Endothelial cell of umbilical vein (primary cell): ENCODE measurements at regions not wholly inside any gene's neighbourhood (a gene's known extent, or its start where the extent isn't known, plus 50 kb on each side); places are given as distances from the start of the nearest gene placed in this dataset.

Experiments
- BruUV-seq: library from RNA; stranded (reverse); fragments of 400-500 nt; replicated peaks from 2 replicates; lab custom pipeline; 2021; lab: Mats Ljungman, UMichigan
- CTCF ChIA-PET: fragments of 300-600, 350-600 bp; sonication (Branson Sonifier 250); formaldehyde crosslinking; loops from one replicate; lab custom pipeline; 2021; ENCODE audit warnings: antibody characterized with exemption, inconsistent platforms; lab: Charles Lee
- POLR2A ChIA-PET: fragments of 300-600, 350-600 bp; sonication (Branson Sonifier 250); formaldehyde crosslinking; loops from one replicate; lab custom pipeline; 2021; ENCODE audit warnings: antibody characterized with exemption, inconsistent platforms; lab: Charles Lee
- DNase-seq: peaks from one replicate; pipeline ENCODE4 v3.0.0-alpha.2; 2011; ENCODE audit warnings: low read depth, low spot score
- FAIRE-seq: peaks from 2 replicates; lab custom pipeline; 2011; peaks lifted over from hg19 to GRCh38; lab: Jason Lieb, UNC
- H2AFZ ChIP-seq: 2 replicates; pipeline ENCODE4 v1.6.0; 2012; ENCODE audit warnings: low read depth, low read length, control low read depth, inconsistent platforms
- H3K27ac ChIP-seq: 2 replicates; pipeline ENCODE4 v1.5.1; 2011; ENCODE audit warnings: low read depth, mild to moderate bottlenecking, control low read depth, low read length, moderate library complexity; ENCODE audit not compliant: insufficient read depth
- H3K27me3 ChIP-seq, 2 experiments: 2 replicates each; pipeline versions ENCODE4 v1.6.0 to v1.6.1; 2011; ENCODE audit warnings: low read length in 2 of 2, mixed read lengths in 1 of 2; ENCODE audit not compliant: control insufficient read depth in 2 of 2, insufficient read depth in 2 of 2
- H3K36me3 ChIP-seq, 2 experiments: 2 replicates in 1 of 2; 3 replicates in 1 of 2; pipeline ENCODE4 v1.5.1; 2011; ENCODE audit warnings: low read length in 2 of 2, mild to moderate bottlenecking in 1 of 2, moderate library complexity in 1 of 2; ENCODE audit not compliant: control insufficient read depth in 2 of 2, insufficient read depth in 2 of 2; ENCODE audit errors: extremely low read depth in 1 of 2
- H3K4me1 ChIP-seq: 3 replicates; pipeline ENCODE4 v1.5.1; 2011; ENCODE audit warnings: mild to moderate bottlenecking, low read length; ENCODE audit not compliant: control insufficient read depth, insufficient read depth; ENCODE audit errors: extremely low read depth
- H3K4me2 ChIP-seq: 2 replicates; pipeline ENCODE4 v1.6.1; 2011; ENCODE audit warnings: low read length, control low read depth, mixed read lengths; ENCODE audit not compliant: insufficient read depth
- H3K4me3 ChIP-seq, 3 experiments: fragments of 200-600 bp in 1 of 3; sonication (generic), shearing (Covaris generic) in 1 of 3; replicated peaks in 1 of 3; 2 replicates each; pipeline ENCODE4 v1.5.1; 2011 to 2016; ENCODE audit warnings: control low read depth in 3 of 3, low read length in 3 of 3, mild to moderate bottlenecking in 2 of 3, inconsistent platforms in 1 of 3, low read depth in 1 of 3, moderate library complexity in 1 of 3; ENCODE audit not compliant: insufficient read depth in 1 of 3
- H3K79me2 ChIP-seq: 2 replicates; pipeline ENCODE4 v1.6.0; 2012; ENCODE audit warnings: low read length, inconsistent platforms; ENCODE audit not compliant: control insufficient read depth, insufficient read depth
- H3K9ac ChIP-seq: replicated peaks from 2 replicates; pipeline ENCODE3; 2011; ENCODE audit warnings: low read length, control low read depth; ENCODE audit not compliant: insufficient read depth; ENCODE audit errors: extremely low read depth
- H3K9me1 ChIP-seq: replicated peaks from 3 replicates; pipeline ENCODE4 v1.6.0; 2011; ENCODE audit warnings: mild to moderate bottlenecking, low read length; ENCODE audit not compliant: control insufficient read depth, insufficient read depth; ENCODE audit errors: extremely low read depth
- H3K9me3 ChIP-seq: replicated peaks from 2 replicates; pipeline ENCODE4 v1.5.1; 2012; ENCODE audit warnings: low read length, inconsistent platforms; ENCODE audit not compliant: control insufficient read depth, insufficient read depth
- H4K20me1 ChIP-seq: replicated peaks from 2 replicates; pipeline ENCODE3; 2011; ENCODE audit warnings: mild to moderate bottlenecking, low read length; ENCODE audit not compliant: control insufficient read depth, insufficient read depth; ENCODE audit errors: extremely low read depth
- CTCF ChIP-seq, 2 donors: IDR thresholded peaks; 1 replicate in 1 of 2; 2 replicates in 1 of 2; pipeline ENCODE4 v1.5.1; 2011; ENCODE audit warnings: low read length in 2 of 2, mild to moderate bottlenecking in 2 of 2, moderate library complexity in 2 of 2, control low read depth in 1 of 2, inconsistent platforms in 1 of 2, low read depth in 1 of 2; ENCODE audit not compliant: insufficient read depth in 1 of 2; ENCODE audit errors: extremely low read depth in 1 of 2
- EZH2 ChIP-seq: IDR thresholded peaks from 2 replicates; pipeline ENCODE4 v1.6.1; 2012; ENCODE audit warnings: borderline replicate concordance, low read depth, mild to moderate bottlenecking, moderate library complexity, low read length, inconsistent platforms; ENCODE audit not compliant: severe bottlenecking
- FOS ChIP-seq: IDR thresholded peaks from 2 replicates; pipeline ENCODE4 v1.6.1; 2011; ENCODE audit warnings: mild to moderate bottlenecking, low read length, moderate library complexity, borderline replicate concordance; ENCODE audit not compliant: insufficient read depth
- GATA2 ChIP-seq: IDR thresholded peaks from 2 replicates; pipeline ENCODE4 v1.7.0; 2011; ENCODE audit warnings: low read depth, mild to moderate bottlenecking, moderate library complexity, mixed read lengths, low read length; ENCODE audit not compliant: insufficient read length, insufficient read depth
- JUN ChIP-seq: IDR thresholded peaks from 2 replicates; pipeline ENCODE4 v1.6.1; 2011; ENCODE audit warnings: borderline replicate concordance, low read depth; ENCODE audit not compliant: insufficient read length, insufficient read depth
- MAX ChIP-seq: IDR thresholded peaks from 2 replicates; pipeline ENCODE4 v1.6.1; 2011; ENCODE audit not compliant: insufficient read depth, insufficient read length
- MYC ChIP-seq: IDR thresholded peaks from one replicate; pipeline ENCODE4 v1.6.1; 2011; ENCODE audit warnings: mild to moderate bottlenecking, low read depth, low read length
- POLR2A ChIP-seq: IDR thresholded peaks from 2 replicates; pipeline ENCODE4 v1.6.1; 2012; ENCODE audit warnings: low read depth, mild to moderate bottlenecking, control low read depth, low read length
- POLR2AphosphoS5 ChIP-seq: IDR thresholded peaks from 2 replicates; pipeline ENCODE4 v1.6.1; 2012; ENCODE audit warnings: low read depth, mild to moderate bottlenecking, control low read depth, low read length, moderate library complexity; ENCODE audit not compliant: insufficient read depth
- dilution Hi-C: fragments of 300-500 bp; cut with MboI; formaldehyde crosslinking; loops from one replicate; pipeline ENCODE4 v1.15.0; 2019; ENCODE audit warnings: low sequenced_read_pairs; ENCODE audit not compliant: extremely low pct_ligation_motif_present
- intact Hi-C: fragments of 100-400 bp; cut with micrococcal nuclease; formaldehyde crosslinking; loops from one replicate; pipeline ENCODE4 v1.10.0; 2022

GRCh38 chr5:98299435-98299834, 474.0 kb upstream of the RGMB start:
- H3K9me3 ChIP-seq = no peaks in the 10 kb centered on the region
- FAIRE-seq = no peak
- H3K79me2 ChIP-seq = no peaks in the 10 kb centered on the region
- no peaks in the 10 kb centered on the region for H4K20me1 ChIP-seq
- no peak overlapping the region for H3K9ac ChIP-seq
- H3K36me3 ChIP-seq = no peaks in the 10 kb centered on the region
- H3K4me1 ChIP-seq = peaks cover 3% of the 10 kb centered on the region
- H3K27me3 ChIP-seq = no peaks in the 10 kb centered on the region
- H2AFZ ChIP-seq = no peak overlapping the region
- dilution Hi-C loops = no loop called here
- BruUV-seq = no TSS peak
- H3K9me1 ChIP-seq = no peaks in the 10 kb centered on the region
- CTCF ChIA-PET = no interaction called here
- no peak for TF ChIP-seq EZH2
- no peak for TF ChIP-seq POLR2A
- no peak for TF ChIP-seq POLR2AphosphoS5
- no peak for TF ChIP-seq CTCF (IDR thresholded peaks at IDR 0.05; ENCODE audit: extremely low read depth in 1 of 2, insufficient read depth in 1 of 2, low read depth in 1 of 2, low read length in 2 of 2)
- TF ChIP-seq MAX = no peak
- TF ChIP-seq GATA2 = no peak
- TF ChIP-seq JUN = no peak
- no peak for TF ChIP-seq MYC
- TF ChIP-seq FOS = no peak
- POLR2A ChIA-PET = no interaction called here
- H3K27ac ChIP-seq = no peak overlapping the region
- no peak for DNase-seq
- no peak overlapping the region for H3K4me2 ChIP-seq
- intact Hi-C loops = no loop called here
- H3K4me3 ChIP-seq = no peak overlapping the region
